ENCODE measurements at regions not wholly inside any gene's neighbourhood (a gene's known extent, or its start where the extent isn't known, plus 50 kb on each side); places are given as distances from the start of the nearest gene placed in this dataset.

DNA sequence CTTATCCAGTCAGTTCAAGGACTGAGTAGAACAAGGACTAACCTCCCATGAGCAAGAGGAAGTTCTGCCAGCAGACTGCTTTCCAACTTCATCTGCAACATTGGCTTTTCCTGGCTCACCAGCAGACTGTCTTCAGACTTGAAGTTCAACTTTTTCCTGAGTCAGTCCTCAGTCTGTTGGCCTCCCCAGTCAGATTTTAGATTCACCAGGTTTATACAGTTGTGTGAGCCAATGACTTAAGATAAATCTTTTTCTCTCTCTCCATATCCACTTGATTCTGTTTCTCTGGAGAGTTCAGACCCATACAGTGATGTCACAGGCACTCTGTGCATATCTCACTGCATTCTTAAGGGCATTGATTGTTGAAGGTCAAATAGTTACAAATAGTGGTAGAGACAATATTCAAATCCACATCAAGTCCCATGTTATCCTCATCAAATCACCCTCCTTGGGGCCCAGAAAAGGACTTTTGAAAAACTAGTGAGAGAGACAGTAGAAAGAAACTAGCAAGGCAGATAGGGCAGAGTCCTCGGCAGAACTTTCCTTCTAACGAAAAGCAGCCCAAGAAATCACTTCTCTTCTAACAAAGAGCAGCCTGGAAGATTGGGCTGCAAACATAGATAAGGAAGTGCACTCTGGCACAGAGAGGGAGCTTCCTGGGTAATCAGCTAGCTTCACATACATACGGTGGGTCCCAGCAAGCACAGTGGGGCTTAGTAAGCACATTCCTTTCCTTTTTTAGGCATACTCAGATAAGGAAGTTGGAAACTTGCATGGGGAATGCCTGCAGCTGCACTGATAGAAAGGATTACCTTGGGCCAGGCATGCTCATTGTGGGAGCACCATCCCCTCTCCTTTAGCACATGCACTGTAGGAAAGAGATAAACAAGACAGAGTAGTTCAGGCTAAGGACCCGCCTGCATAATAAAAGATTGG lies 132.3 kb upstream of the FAM20A start:
- no peaks in the 10 kb centered on the region for H3K27me3 ChIP-seq (ENCODE audit: insufficient read depth, poor library complexity, severe bottlenecking)
- H3K4me3 ChIP-seq (replicated peaks; ENCODE audit: insufficient read depth, low read length) = no peak overlapping the region
- no peak overlapping the region for H3K27ac ChIP-seq (replicated peaks)
- DNase-seq (ENCODE audit: low read depth in 1 of 2, low spot score in 1 of 2) = no peak
- no peak for TF ChIP-seq SPI1 (IDR thresholded peaks at IDR 0.05; ENCODE audit: borderline replicate concordance, low read depth)
- TF ChIP-seq, protein P1, sequence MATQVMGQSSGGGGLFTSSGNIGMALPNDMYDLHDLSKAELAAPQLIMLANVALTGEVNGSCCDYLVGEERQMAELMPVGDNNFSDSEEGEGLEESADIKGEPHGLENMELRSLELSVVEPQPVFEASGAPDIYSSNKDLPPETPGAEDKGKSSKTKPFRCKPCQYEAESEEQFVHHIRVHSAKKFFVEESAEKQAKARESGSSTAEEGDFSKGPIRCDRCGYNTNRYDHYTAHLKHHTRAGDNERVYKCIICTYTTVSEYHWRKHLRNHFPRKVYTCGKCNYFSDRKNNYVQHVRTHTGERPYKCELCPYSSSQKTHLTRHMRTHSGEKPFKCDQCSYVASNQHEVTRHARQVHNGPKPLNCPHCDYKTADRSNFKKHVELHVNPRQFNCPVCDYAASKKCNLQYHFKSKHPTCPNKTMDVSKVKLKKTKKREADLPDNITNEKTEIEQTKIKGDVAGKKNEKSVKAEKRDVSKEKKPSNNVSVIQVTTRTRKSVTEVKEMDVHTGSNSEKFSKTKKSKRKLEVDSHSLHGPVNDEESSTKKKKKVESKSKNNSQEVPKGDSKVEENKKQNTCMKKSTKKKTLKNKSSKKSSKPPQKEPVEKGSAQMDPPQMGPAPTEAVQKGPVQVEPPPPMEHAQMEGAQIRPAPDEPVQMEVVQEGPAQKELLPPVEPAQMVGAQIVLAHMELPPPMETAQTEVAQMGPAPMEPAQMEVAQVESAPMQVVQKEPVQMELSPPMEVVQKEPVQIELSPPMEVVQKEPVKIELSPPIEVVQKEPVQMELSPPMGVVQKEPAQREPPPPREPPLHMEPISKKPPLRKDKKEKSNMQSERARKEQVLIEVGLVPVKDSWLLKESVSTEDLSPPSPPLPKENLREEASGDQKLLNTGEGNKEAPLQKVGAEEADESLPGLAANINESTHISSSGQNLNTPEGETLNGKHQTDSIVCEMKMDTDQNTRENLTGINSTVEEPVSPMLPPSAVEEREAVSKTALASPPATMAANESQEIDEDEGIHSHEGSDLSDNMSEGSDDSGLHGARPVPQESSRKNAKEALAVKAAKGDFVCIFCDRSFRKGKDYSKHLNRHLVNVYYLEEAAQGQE (IDR thresholded peaks at IDR 0.05; ENCODE audit: insufficient replicate concordance, low read depth) = no peak
- TF ChIP-seq, protein P2, sequence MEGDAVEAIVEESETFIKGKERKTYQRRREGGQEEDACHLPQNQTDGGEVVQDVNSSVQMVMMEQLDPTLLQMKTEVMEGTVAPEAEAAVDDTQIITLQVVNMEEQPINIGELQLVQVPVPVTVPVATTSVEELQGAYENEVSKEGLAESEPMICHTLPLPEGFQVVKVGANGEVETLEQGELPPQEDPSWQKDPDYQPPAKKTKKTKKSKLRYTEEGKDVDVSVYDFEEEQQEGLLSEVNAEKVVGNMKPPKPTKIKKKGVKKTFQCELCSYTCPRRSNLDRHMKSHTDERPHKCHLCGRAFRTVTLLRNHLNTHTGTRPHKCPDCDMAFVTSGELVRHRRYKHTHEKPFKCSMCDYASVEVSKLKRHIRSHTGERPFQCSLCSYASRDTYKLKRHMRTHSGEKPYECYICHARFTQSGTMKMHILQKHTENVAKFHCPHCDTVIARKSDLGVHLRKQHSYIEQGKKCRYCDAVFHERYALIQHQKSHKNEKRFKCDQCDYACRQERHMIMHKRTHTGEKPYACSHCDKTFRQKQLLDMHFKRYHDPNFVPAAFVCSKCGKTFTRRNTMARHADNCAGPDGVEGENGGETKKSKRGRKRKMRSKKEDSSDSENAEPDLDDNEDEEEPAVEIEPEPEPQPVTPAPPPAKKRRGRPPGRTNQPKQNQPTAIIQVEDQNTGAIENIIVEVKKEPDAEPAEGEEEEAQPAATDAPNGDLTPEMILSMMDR (IDR thresholded peaks at IDR 0.05; ENCODE audit: insufficient read depth, low read length) = no peak
- no peak for TF ChIP-seq GABPA (IDR thresholded peaks at IDR 0.05; ENCODE audit: low read depth)
- TF ChIP-seq POLR2AphosphoS5 (IDR thresholded peaks at IDR 0.05; ENCODE audit: low read depth) = no peak

DNA sequence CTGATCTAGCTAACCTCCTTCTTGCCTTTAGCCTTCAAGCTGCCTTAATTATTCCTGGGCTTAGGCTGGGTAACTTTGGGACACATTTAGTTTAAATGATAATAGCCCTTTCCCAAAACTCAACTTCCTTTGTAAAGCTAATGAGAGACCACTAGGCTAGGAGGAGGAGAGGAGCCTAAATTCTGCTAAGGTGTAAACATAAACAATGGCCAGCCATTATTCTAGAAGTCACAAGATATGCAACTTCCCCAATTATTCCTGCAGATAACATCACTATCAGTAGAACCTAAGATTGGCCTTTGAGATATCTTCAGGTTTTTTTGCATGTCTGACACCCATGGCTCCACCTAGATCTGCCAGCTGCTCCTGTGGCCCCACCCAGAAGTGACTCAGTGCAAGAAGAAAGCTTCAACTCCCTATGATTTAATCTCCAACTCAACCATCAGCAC lies 131.2 kb upstream of the FAM20A start:
- TF ChIP-seq POLR2AphosphoS5 (IDR thresholded peaks at IDR 0.05; ENCODE audit: low read depth) = no peak
- TF ChIP-seq, protein P2 (IDR thresholded peaks at IDR 0.05; ENCODE audit: insufficient read depth, low read length) = no peak
- H3K27me3 ChIP-seq (ENCODE audit: insufficient read depth, poor library complexity, severe bottlenecking) = no peaks in the 10 kb centered on the region
- no peak for DNase-seq (ENCODE audit: low read depth in 1 of 2, low spot score in 1 of 2)
- H3K4me3 ChIP-seq (replicated peaks; ENCODE audit: insufficient read depth, low read length) = no peak overlapping the region
- H3K27ac ChIP-seq (replicated peaks) = no peak overlapping the region

DNA sequence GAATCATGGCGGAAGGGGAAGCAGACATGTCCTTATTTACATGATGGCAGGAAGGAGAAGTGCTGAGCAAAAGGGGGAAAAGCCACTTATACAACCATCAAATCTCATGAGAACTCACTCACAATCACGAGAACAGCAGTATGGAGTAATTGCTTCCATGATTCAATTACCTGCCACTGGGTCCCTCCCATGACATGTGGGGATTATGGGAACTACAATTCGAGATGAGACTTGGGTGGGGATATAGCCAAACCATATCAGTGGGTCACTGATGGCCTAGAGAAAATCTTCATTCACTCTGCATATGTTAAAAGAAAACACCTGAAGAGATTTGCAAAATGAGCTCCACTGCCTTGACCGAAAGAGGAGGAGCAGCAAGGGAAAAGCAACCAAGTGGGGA lies 130.3 kb upstream of the FAM20A start:
- H3K27me3 ChIP-seq (ENCODE audit: insufficient read depth, poor library complexity, severe bottlenecking) = no peaks in the 10 kb centered on the region
- no peak overlapping the region for H3K27ac ChIP-seq (replicated peaks)
- TF ChIP-seq POLR2AphosphoS5 (IDR thresholded peaks at IDR 0.05; ENCODE audit: low read depth) (no peak), SPI1 (IDR thresholded peaks at IDR 0.05; ENCODE audit: borderline replicate concordance, low read depth) (no peak)
- no peak for DNase-seq (ENCODE audit: low read depth in 1 of 2, low spot score in 1 of 2)
- no peak overlapping the region for H3K4me3 ChIP-seq (replicated peaks; ENCODE audit: insufficient read depth, low read length)

DNA sequence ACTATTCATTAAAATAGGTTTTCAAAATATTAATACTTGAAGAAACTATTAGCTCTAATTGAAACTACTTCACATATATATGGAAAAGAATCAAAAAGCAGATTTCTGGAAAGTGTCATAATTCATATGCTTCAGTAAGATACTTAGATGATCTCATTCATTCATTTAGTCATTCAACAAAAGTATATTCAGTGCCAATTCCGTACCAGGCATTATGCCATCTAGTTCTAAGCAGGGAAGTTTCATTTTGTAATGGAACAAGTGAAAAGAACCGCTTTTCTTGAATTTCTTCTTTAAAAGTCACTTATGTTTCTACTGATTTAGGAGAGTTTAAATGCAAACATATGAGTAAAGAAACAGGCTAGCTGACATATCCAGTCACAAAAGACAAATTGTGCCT lies 118.3 kb upstream of the FAM20A start:
- no peak overlapping the region for H3K4me3 ChIP-seq (replicated peaks; ENCODE audit: insufficient read depth, low read length)
- H3K27ac ChIP-seq (replicated peaks) = no peak overlapping the region
- no peak for DNase-seq (ENCODE audit: low read depth in 1 of 2, low spot score in 1 of 2)

More for the DNA sequence above, 118.3 kb upstream of the FAM20A start:
- no peak for TF ChIP-seq SPI1 (IDR thresholded peaks at IDR 0.05; ENCODE audit: borderline replicate concordance, low read depth)
- no peak for TF ChIP-seq POLR2AphosphoS5 (IDR thresholded peaks at IDR 0.05; ENCODE audit: low read depth)
- TF ChIP-seq, protein P2 (IDR thresholded peaks at IDR 0.05; ENCODE audit: insufficient read depth, low read length) = no peak
- TF ChIP-seq GABPA (IDR thresholded peaks at IDR 0.05; ENCODE audit: low read depth) = no peak
- TF ChIP-seq, protein P1 (IDR thresholded peaks at IDR 0.05; ENCODE audit: insufficient replicate concordance, low read depth) = no peak
- H3K27me3 ChIP-seq (ENCODE audit: insufficient read depth, poor library complexity, severe bottlenecking) = no peaks in the 10 kb centered on the region

All from HL-60 (cell line).